GM19035 (cell line): ENCODE measurements at regions not wholly inside any gene's neighbourhood (a gene's known extent, or its start where the extent isn't known, plus 50 kb on each side); places are given as distances from the start of the nearest gene placed in this dataset.

ENCODE experiments used
- ATAC-seq: cut with Tn5 transposase; IDR thresholded peaks from one replicate; pipeline ENCODE4 v1.9.1; 2021; ENCODE audit not compliant: unreplicated experiment

GRCh38 chr6:5946701-5947100 lies 60.0 kb downstream of the NRN1 start:
- no peak for ATAC-seq

GRCh38 chr6:5946181-5946580 lies 60.5 kb downstream of the NRN1 start:
- no peak for ATAC-seq

GRCh38 chr6:5943591-5943990 lies 63.1 kb downstream of the NRN1 start:
- ATAC-seq = no peak

GRCh38 chr6:5942591-5942990 lies 64.1 kb downstream of the NRN1 start:
- no peak for ATAC-seq

GRCh38 chr6:5941188-5941587 lies 65.5 kb downstream of the NRN1 start:
- ATAC-seq = no peak

- no peak for ATAC-seq
Measured at GRCh38 chr6:5938934-5939333, 67.8 kb downstream of the NRN1 start.

GRCh38 chr6:5937936-5938706 lies 68.6 kb downstream of the NRN1 start:
- ATAC-seq = no peak

- no peak for ATAC-seq
Measured at GRCh38 chr6:5937169-5937909, 69.4 kb downstream of the NRN1 start.

GRCh38 chr6:5936631-5937030 lies 70.1 kb downstream of the NRN1 start:
- no peak for ATAC-seq

- ATAC-seq = no peak
Measured at GRCh38 chr6:5936140-5936539, 70.6 kb downstream of the NRN1 start.

- ATAC-seq = no peak
Measured at GRCh38 chr6:5930968-5931367, 75.8 kb downstream of the NRN1 start.

- no peak for ATAC-seq
Measured at GRCh38 chr6:5930143-5930770, 76.5 kb downstream of the NRN1 start.

GRCh38 chr6:5923840-5924239 lies 82.9 kb downstream of the NRN1 start:
- ATAC-seq = no peak

- no peak for ATAC-seq
Measured at GRCh38 chr6:5922230-5922629, 84.5 kb downstream of the NRN1 start.

GRCh38 chr6:5909721-5910120 lies 97.0 kb downstream of the NRN1 start:
- ATAC-seq = no peak

GRCh38 chr6:5906842-5907241 lies 99.9 kb downstream of the NRN1 start:
- ATAC-seq = no peak

- no peak for ATAC-seq
Measured at GRCh38 chr6:5906340-5906670, 100.4 kb downstream of the NRN1 start.

GRCh38 chr6:5905431-5906339 lies 101.0 kb downstream of the NRN1 start:
- no peak for ATAC-seq

GRCh38 chr6:5904532-5904931 lies 102.2 kb downstream of the NRN1 start:
- ATAC-seq = no peak

- no peak for ATAC-seq
Measured at GRCh38 chr6:5899216-5900045, 107.3 kb downstream of the NRN1 start.
